HG03097 (cell line): ENCODE measurements at regions not wholly inside any gene's neighbourhood (a gene's known extent, or its start where the extent isn't known, plus 50 kb on each side); places are given as distances from the start of the nearest gene placed in this dataset.
"Not testable (repeated sequence)": the region's sequence is repeated elsewhere in the genome, so short reads cannot be mapped to it uniquely, and the experiment has no call there.

Experiments used
- ATAC-seq: cut with Tn5 transposase; IDR thresholded peaks from one replicate; pipeline ENCODE4 v1.9.1; 2021; ENCODE audit not compliant: unreplicated experiment, low FRiP score

- ATAC-seq: no peak
Observed at GRCh38 chr7:68623030-68623429, 975.2 kb upstream of the AUTS2 start.

- ATAC-seq: no peak
Observed at GRCh38 chr7:68627247-68627864, 970.9 kb upstream of the AUTS2 start.

DNA sequence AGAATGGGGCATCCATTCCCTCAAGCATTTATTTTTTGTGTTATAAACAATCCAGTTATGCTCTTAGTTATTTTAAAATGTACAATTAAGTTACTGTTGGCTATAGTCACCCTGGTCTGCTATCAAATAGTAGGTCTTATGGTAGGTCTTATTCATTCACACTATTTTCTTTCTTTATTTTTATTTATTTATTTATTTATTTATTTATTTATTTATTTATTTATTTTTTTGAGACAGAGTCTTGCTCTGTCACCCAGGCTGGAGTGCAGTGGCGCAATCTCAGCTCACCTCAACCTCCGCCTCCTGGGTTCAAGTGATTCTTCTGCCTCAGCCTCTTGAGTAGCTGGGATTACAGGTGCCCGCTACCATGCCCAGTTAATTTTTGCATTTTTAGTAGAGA lies 967.4 kb upstream of the AUTS2 start:
- ATAC-seq: not testable (repeated sequence)

DNA sequence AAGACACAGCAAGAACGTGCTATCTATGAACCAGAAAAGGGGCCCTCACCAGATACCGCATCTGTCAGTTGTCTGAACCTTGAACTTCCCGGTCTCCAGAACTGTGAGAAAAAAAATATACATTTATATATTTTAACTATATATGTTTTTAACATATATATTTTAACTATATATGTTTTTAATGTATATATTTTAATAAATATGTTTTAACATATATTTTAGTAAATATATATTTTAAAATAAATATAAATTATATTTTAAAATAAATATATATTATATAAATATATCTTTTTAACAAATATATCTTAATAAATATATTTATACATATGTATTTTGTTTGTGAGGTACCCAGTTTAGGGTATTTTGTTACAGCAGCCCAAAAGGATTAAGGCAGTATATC lies 958.2 kb upstream of the AUTS2 start:
- no peak for ATAC-seq

- no peak for ATAC-seq
Observed at GRCh38 chr7:68642727-68643126, 955.5 kb upstream of the AUTS2 start.

DNA sequence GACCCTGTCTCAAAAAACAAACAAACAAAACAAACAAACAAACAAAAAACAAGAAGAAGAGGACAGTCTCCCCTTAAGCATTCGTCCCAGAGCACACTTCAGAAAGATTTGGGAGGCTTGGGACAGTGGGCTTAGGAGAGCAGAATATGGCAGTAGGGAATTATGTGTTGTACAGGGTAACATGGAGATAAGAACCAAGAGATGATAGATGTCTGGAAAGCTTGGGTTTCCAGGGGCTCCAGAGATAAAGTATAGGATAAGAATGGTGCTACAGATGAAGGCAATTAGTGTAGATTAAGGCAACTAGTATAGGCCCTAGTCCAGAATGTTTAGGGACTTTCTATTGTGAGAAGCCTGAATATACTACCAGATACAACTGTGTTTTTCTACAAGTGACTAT lies 934.9 kb upstream of the AUTS2 start:
- ATAC-seq: no peak

DNA sequence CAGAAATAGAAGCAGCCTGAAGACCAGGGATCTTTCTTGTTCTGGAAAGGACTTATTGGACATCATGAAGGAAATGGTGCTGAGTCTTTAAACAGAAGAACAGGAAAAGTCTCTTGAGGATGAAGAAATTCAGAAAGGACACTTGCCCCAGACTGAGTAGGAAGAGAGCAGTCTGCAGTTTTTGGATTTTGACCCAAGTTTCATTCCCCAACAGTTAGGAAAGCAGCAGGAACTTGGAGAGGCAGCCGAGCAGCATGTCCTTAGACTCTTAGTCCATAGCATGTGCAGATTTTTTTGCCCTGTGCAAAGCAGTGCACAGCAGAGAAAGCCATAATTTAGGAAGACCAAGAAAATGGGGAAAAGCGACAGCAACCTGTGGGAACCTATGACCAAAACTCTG lies 927.2 kb upstream of the AUTS2 start:
- ATAC-seq: no peak

DNA sequence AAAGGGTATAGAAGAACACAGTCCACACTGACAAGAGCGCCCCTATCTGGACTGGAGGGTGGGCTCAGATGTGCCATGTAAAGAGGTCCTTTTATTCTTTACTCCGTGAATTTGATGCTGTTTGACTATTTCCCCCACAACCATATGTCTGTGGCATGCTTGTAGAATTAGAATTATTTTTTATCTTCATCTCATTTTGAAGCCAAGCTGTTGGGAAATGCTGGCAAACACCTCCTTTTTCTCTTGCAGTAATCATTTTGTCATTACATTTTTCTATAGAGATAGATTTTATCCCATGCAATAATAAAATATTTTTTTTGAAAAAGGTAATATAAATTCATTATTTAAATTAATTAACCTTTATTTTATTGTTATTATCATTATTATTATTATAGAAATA lies 926.6 kb upstream of the AUTS2 start:
- ATAC-seq: no peak

DNA sequence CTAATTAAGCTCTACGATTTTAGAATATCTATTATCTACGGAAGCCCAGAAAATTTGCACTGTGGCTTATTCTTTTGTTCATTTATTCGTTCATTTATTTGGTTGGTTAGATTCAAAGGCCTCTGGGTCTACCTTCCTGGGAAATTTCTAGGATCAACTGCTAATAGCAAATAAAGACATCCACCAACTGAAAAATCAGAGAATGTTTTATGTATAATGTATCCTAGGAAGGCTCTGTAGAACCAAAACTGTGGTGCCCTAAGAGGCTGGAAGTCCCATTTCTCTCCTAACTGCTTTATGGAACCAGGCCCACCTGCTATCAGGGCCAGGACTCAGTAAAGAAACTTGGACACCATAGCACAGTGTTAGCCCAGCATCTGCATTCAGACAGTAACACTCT lies 923.4 kb upstream of the AUTS2 start:
- ATAC-seq: no peak

DNA sequence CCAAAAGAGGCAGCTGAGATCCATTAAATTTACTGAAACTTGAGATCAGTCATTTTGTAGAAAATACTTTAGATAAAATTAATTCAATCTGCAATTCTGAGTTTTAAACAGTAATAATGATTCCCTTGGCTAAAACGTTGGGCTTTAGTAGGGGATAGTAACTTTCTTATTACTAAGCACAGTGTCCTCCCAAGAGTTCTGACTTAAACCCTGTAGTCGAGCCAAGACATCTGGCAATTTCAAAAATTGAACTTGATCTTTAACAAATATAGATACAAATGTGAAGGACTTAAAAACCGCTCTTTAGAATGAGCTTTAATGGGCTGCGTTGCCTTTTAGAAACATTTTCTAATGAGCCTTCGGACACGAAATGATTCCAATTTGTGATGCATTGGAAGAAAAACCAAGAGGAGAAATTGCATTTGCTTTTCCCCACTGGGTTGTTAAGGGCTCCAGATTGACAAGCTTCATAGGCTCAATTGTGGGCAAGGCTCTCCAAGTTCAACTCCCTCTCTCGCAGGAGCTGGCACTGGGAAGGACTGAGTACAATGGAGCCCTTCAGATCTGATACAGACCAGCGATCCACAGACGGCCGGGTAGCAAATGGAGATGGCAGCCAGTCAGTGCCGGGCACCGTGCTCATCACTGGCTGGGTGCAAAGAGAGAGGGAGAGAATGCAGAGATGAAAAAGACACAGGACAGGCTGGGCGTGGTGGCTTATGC lies 921.3 kb upstream of the AUTS2 start:
- ATAC-seq: no peak

GRCh38 chr7:68678196-68678595 lies 920.1 kb upstream of the AUTS2 start:
- no peak for ATAC-seq

GRCh38 chr7:68679459-68680234 lies 918.6 kb upstream of the AUTS2 start:
- ATAC-seq: no peak

DNA sequence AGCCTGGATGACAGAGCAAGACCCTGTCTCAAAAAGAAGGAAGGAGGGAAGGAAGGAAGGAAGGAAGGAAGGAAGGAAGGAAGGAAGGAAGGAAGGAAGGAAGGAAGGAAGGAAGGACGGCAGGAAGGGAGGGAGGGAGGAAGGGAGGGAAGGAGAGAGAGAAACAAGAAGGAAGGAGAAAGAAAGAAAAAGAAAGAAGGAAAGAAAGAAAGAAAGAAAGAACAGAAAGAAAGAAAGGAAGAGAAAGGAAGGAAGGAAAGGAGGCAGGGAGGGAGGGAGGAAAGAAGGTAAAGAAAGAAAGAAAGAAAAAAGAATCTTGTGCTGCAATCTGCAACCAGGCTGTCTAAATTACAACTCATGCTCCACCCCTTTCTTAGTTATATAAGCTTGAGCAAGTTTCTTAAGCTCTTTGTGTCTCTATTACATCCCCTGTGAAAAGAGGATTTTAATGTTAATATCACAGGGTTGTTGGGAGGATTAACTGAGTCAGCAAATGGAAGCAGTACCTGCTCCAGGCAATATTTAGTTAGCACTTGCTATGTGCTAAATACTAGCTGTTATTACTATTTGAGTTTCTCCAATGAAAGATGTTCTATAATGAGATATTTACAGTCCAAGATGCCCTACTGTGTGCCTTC lies 917.9 kb upstream of the AUTS2 start:
- no peak for ATAC-seq

- ATAC-seq: no peak
Observed at GRCh38 chr7:68682910-68683309, 915.4 kb upstream of the AUTS2 start.

- no peak for ATAC-seq
Observed at GRCh38 chr7:68684246-68684839, 913.9 kb upstream of the AUTS2 start.

DNA sequence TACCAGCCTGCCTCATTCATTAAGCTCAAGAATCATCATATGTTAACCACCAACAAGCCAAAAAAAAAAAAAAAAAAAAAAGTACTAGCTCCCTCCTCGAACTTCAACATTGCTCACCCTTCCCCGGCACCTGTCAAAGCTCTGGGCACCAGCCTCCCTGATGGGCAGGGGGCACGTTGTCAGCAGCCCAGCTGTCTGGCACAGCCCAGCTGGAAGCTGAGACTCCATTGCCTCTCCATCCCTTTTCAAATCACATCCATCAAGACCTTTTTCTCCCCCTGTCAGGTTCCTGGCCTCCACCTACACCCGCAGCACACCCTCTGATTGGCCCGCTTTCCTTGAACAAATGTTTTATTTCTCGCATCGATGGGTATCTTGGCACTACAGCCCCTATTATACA lies 913.3 kb upstream of the AUTS2 start:
- ATAC-seq: no peak

- ATAC-seq: no peak
Observed at GRCh38 chr7:68688416-68689086, 909.7 kb upstream of the AUTS2 start.

- ATAC-seq: no peak
Observed at GRCh38 chr7:68689087-68689433, 909.2 kb upstream of the AUTS2 start.

- no peak for ATAC-seq
Observed at GRCh38 chr7:68691261-68692216, 906.7 kb upstream of the AUTS2 start.
